HG03342 (cell line): ENCODE measurements at regions not wholly inside any gene's neighbourhood (a gene's known extent, or its start where the extent isn't known, plus 50 kb on each side); places are given as distances from the start of the nearest gene placed in this dataset.

Experiments used
- ATAC-seq: cut with Tn5 transposase; IDR thresholded peaks from one replicate; pipeline ENCODE4 v1.9.1; 2021; ENCODE audit warnings: mild to moderate bottlenecking, moderate library complexity; ENCODE audit not compliant: unreplicated experiment

- ATAC-seq = no peak
These were observed 180.0 kb downstream of the TBXT start for GRCh38 chr6:165987483-165988301.

- ATAC-seq = no peak
These were observed 180.7 kb downstream of the TBXT start for GRCh38 chr6:165986914-165987482.

- ATAC-seq = no peak
These were observed 181.2 kb downstream of the TBXT start for GRCh38 chr6:165986311-165986913.

GRCh38 chr6:165985806-165986299 is 181.8 kb downstream of the TBXT start:
- no peak for ATAC-seq

- no peak for ATAC-seq
These were observed 182.3 kb downstream of the TBXT start for GRCh38 chr6:165985281-165985805.

GRCh38 chr6:165984729-165985275 is 182.8 kb downstream of the TBXT start:
- no peak for ATAC-seq

- no peak for ATAC-seq
These were observed 184.3 kb downstream of the TBXT start for GRCh38 chr6:165983112-165984072.

- no peak for ATAC-seq
These were observed 189.2 kb downstream of the TBXT start for GRCh38 chr6:165978476-165978875.

GRCh38 chr6:165976684-165977083 is 191.0 kb downstream of the TBXT start:
- ATAC-seq = no peak

- no peak for ATAC-seq
These were observed 192.8 kb downstream of the TBXT start for GRCh38 chr6:165974817-165975216.

GRCh38 chr6:165973473-165973872 is 194.2 kb downstream of the TBXT start:
- no peak for ATAC-seq

- ATAC-seq = no peak
These were observed 195.4 kb downstream of the TBXT start for GRCh38 chr6:165972139-165972802.

- no peak for ATAC-seq
These were observed 196.4 kb downstream of the TBXT start for GRCh38 chr6:165971202-165971601.

- no peak for ATAC-seq
These were observed 197.7 kb downstream of the TBXT start for GRCh38 chr6:165970001-165970400.

- ATAC-seq = no peak
These were observed 198.5 kb downstream of the TBXT start for GRCh38 chr6:165969184-165969583.

GRCh38 chr6:165968408-165968807 is 199.2 kb downstream of the TBXT start:
- no peak for ATAC-seq

- peak; percentile 48 for ATAC-seq
These were observed 199.7 kb downstream of the TBXT start for GRCh38 chr6:165967810-165968407.

- ATAC-seq = no peak
These were observed 203.9 kb downstream of the TBXT start for GRCh38 chr6:165963750-165964149.

GRCh38 chr6:165962366-165962765 is 205.3 kb downstream of the TBXT start:
- no peak for ATAC-seq
